Natural killer cell (primary cell): ENCODE measurements at regions not wholly inside any gene's neighbourhood (a gene's known extent, or its start where the extent isn't known, plus 50 kb on each side); places are given as distances from the start of the nearest gene placed in this dataset.
"Not testable (repeated sequence)": the region's sequence is repeated elsewhere in the genome, so short reads cannot be mapped to it uniquely, and the experiment has no call there.

ENCODE experiments used
- ATAC-seq, 3 donors: fragments of 150-1000 bp in 2 of 3; fragments of 200-7000 bp in 1 of 3; cut with Tn5 transposase; 1 replicate in 1 of 3; 2 replicates in 2 of 3; pipeline ENCODE4 v1.10.0; 2021; ENCODE audit warnings: mild to moderate bottlenecking in 2 of 3, moderate library complexity in 2 of 3
- DNase-seq, 2 donors: peaks; one replicate each; pipeline versions ENCODE4 v3.0.0 to v3.0.0-alpha.2; 2013 to 2021; ENCODE audit warnings: mixed read lengths in 1 of 2
- H3K27ac ChIP-seq: one replicate; pipeline ENCODE4 v1.5.1; 2013; ENCODE audit warnings: mild to moderate bottlenecking, low read length
- H3K27me3 ChIP-seq: one replicate; pipeline ENCODE4 v1.6.1; 2013; ENCODE audit warnings: low read length; ENCODE audit not compliant: control insufficient read depth, insufficient read depth
- H3K36me3 ChIP-seq: one replicate; pipeline ENCODE4 v1.6.1; 2013; ENCODE audit warnings: low read length; ENCODE audit not compliant: control insufficient read depth, insufficient read depth
- H3K4me1 ChIP-seq: one replicate; pipeline ENCODE4 v1.6.1; 2013; ENCODE audit warnings: low read length; ENCODE audit not compliant: control insufficient read depth, insufficient read depth
- H3K4me3 ChIP-seq: one replicate; pipeline ENCODE4 v1.5.1; 2013; ENCODE audit warnings: low read length
- H3K9me3 ChIP-seq: one replicate; pipeline ENCODE4 v1.6.1; 2013; ENCODE audit warnings: low read length; ENCODE audit not compliant: control insufficient read depth, insufficient read depth
- H3K27ac Mint-ChIP-seq, 2 donors: one replicate each; pipeline ENCODE4 v1.8.0; 2022; ENCODE audit warnings: mild to moderate bottlenecking in 2 of 2, mixed read lengths in 2 of 2, moderate library complexity in 1 of 2
- H3K27me3 Mint-ChIP-seq, 2 donors: one replicate each; pipeline ENCODE4 v1.8.0; 2022; ENCODE audit warnings: low read depth in 2 of 2, mixed read lengths in 2 of 2
- H3K36me3 Mint-ChIP-seq: one replicate; pipeline ENCODE4 v1.8.0; 2022; ENCODE audit warnings: mixed read lengths
- H3K4me1 Mint-ChIP-seq, 2 donors: one replicate each; pipeline ENCODE4 v1.8.0; 2022; ENCODE audit warnings: mixed read lengths in 2 of 2
- H3K4me3 Mint-ChIP-seq: one replicate; pipeline ENCODE4 v1.8.0; 2022; ENCODE audit warnings: mild to moderate bottlenecking, moderate library complexity, mixed read lengths
- H3K9me3 Mint-ChIP-seq, 2 donors: one replicate each; pipeline ENCODE4 v1.8.0; 2022; ENCODE audit warnings: mixed read lengths in 2 of 2
- CTCF ChIP-seq: fragments of 200-600 bp; IDR thresholded peaks from one replicate; pipeline ENCODE4 v1.8.0; 2022; ENCODE audit warnings: antibody characterized with exemption
- WGBS: methylation state at CpG from one replicate; pipeline ENCODE4 v1.1.7; 2013; ENCODE audit warnings: missing lambda C conversion rate; ENCODE audit not compliant: insufficient coverage; 5-methylcytosine and 5-hydroxymethylcytosine counted together
- intact Hi-C: fragments of 100-400 bp; cut with micrococcal nuclease; formaldehyde crosslinking; loops from one replicate; pipeline ENCODE4 v1.14.2; 2022

- WGBS, result 67% methylated on average over 1 of the region's 1 CpG
- intact Hi-C loops, result loop anchor here (5.0 kb wide), 1 partner anchor 674 kb away; no protein-coding TSS in a partner anchor
Measured at GRCh38 chr2:14902953-14903352, 270.4 kb downstream of the LRATD1 start.

GRCh38 chr2:14903709-14904374 lies 271.3 kb downstream of the LRATD1 start:
- Mint-ChIP-seq H3K27ac (no peak overlapping the region), H3K4me1 (peaks cover 0 to 5% of the 10 kb centered on the region in 2 donors), H3K36me3 (no peaks in the 10 kb centered on the region), H3K4me3 (no peak overlapping the region), H3K27me3 (no peaks in the 10 kb centered on the region), H3K9me3 (no peaks in the 10 kb centered on the region)
- Histone ChIP-seq H3K4me1 (no peaks in the 10 kb centered on the region), H3K36me3 (no peaks in the 10 kb centered on the region), H3K27ac (no peak overlapping the region), H3K27me3 (no peaks in the 10 kb centered on the region), H3K9me3 (no peaks in the 10 kb centered on the region), H3K4me3 (no peak overlapping the region)
- peak; percentile 23 for TF ChIP-seq CTCF
- peak in 1 of 2 donors; percentile 49 for DNase-seq
- intact Hi-C loops, result loop anchor here (5.0 kb wide), 1 partner anchor 673 kb away; no protein-coding TSS in a partner anchor
- peak in 2 of 3 donors; percentile 60 to 77 for ATAC-seq
- 39% methylated on average over 14 of the region's 15 CpGs for WGBS

More at GRCh38 chr2:14902953-14903352, 270.4 kb downstream of the LRATD1 start:
- no peaks in the 10 kb centered on the region for H3K27me3 ChIP-seq
- H3K27ac ChIP-seq, result no peak overlapping the region
- no peak overlapping the region for H3K4me3 ChIP-seq
- H3K4me1 ChIP-seq, result no peaks in the 10 kb centered on the region
- H3K9me3 ChIP-seq, result no peaks in the 10 kb centered on the region
- DNase-seq (no peak), ATAC-seq (no peak)
- Mint-ChIP-seq H3K4me1 (peaks cover 0 to 5% of the 10 kb centered on the region in 2 donors), H3K27ac (no peak overlapping the region), H3K4me3 (no peak overlapping the region), H3K9me3 (no peaks in the 10 kb centered on the region), H3K27me3 (no peaks in the 10 kb centered on the region), H3K36me3 (no peaks in the 10 kb centered on the region)
- TF ChIP-seq CTCF, result no peak
- H3K36me3 ChIP-seq, result no peaks in the 10 kb centered on the region

- H3K36me3 Mint-ChIP-seq, H3K4me1 Mint-ChIP-seq, DNase-seq, H3K36me3 ChIP-seq, H3K4me1 ChIP-seq, H3K27ac ChIP-seq, H3K27ac Mint-ChIP-seq, H3K4me3 Mint-ChIP-seq, H3K27me3 ChIP-seq, H3K9me3 ChIP-seq, H3K27me3 Mint-ChIP-seq, H3K4me3 ChIP-seq, ATAC-seq, H3K9me3 Mint-ChIP-seq: not testable (repeated sequence)
- intact Hi-C loops, result loop anchor here (5.0 kb wide), 1 partner anchor 673 kb away; no protein-coding TSS in a partner anchor
- WGBS, result 95% methylated on average over 7 of the region's 7 CpGs
Measured at GRCh38 chr2:14904378-14904777, 271.9 kb downstream of the LRATD1 start.

GRCh38 chr2:14905571-14905970 lies 273.1 kb downstream of the LRATD1 start:
- H3K36me3 ChIP-seq, result no peaks in the 10 kb centered on the region
- H3K27ac ChIP-seq, result no peak overlapping the region
- no peaks in the 10 kb centered on the region for H3K27me3 ChIP-seq
- ATAC-seq, result no peak
- Mint-ChIP-seq H3K4me1 (peaks cover 0 to 5% of the 10 kb centered on the region in 2 donors), H3K36me3 (no peaks in the 10 kb centered on the region), H3K9me3 (no peaks in the 10 kb centered on the region), H3K27ac (no peak overlapping the region), H3K4me3 (no peak overlapping the region), H3K27me3 (no peaks in the 10 kb centered on the region)
- no peaks in the 10 kb centered on the region for H3K4me1 ChIP-seq
- no peak for DNase-seq
- no peaks in the 10 kb centered on the region for H3K9me3 ChIP-seq
- TF ChIP-seq CTCF, result no peak
- intact Hi-C loops, result no loop called here
- no peak overlapping the region for H3K4me3 ChIP-seq
- 82% methylated on average over 5 of the region's 5 CpGs for WGBS
